ENCODE measurements at regions not wholly inside any gene's neighbourhood (a gene's known extent, or its start where the extent isn't known, plus 50 kb on each side); places are given as distances from the start of the nearest gene placed in this dataset.

DNA sequence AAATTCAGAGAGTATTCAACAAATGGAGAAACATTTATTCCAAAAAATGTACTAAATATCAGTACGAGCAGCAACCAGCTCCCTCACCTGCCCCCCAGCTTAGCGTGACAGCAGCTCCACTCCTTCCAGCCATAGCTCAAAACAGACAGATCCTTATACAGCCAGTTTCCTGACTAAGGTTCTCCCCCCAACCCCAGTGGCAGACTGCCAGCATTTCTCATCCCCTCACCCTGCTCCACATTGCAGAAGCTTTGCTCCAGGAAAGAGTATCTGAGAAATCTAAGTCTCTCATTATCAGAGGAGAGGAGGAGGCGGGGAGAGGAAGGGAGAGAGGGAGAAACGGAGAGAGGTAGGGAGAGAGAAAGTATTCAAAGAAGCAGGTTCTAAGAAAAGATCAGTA is 53.3 kb upstream of the PASD1 start:
- intact Hi-C loops (cut with micrococcal nuclease): no loop called here
- WGBS (ENCODE audit: insufficient coverage): 58% methylated on average over 4 of the region's 4 CpGs
- TF ChIP-seq CTCF (IDR thresholded peaks at IDR 0.05): no peak
- H3K4me1 Mint-ChIP-seq: no peaks in the 10 kb centered on the region
- H3K36me3 Mint-ChIP-seq: no peaks in the 10 kb centered on the region
- no peaks in the 10 kb centered on the region for H3K36me3 ChIP-seq (ENCODE audit: control insufficient read depth, insufficient read depth, low read length)
- peaks cover 3 to 42% of the 10 kb centered on the region in 2 donors for H3K27me3 Mint-ChIP-seq (ENCODE audit: low read depth in 2 of 2)
- H3K4me3 ChIP-seq (ENCODE audit: low read length): no peak overlapping the region
- H3K27me3 ChIP-seq (ENCODE audit: control insufficient read depth, insufficient read depth, low read length): no peaks in the 10 kb centered on the region
- H3K27ac Mint-ChIP-seq: no peak overlapping the region
- no peak for DNase-seq
- ATAC-seq: no peak
- H3K4me3 Mint-ChIP-seq: no peak overlapping the region
- H3K9me3 Mint-ChIP-seq: no peaks in the 10 kb centered on the region
- H3K9me3 ChIP-seq (ENCODE audit: control insufficient read depth, insufficient read depth, low read length): no peaks in the 10 kb centered on the region
- no peaks in the 10 kb centered on the region for H3K4me1 ChIP-seq (ENCODE audit: control insufficient read depth, insufficient read depth, low read length)
- no peak overlapping the region for H3K27ac ChIP-seq (ENCODE audit: low read length)

DNA sequence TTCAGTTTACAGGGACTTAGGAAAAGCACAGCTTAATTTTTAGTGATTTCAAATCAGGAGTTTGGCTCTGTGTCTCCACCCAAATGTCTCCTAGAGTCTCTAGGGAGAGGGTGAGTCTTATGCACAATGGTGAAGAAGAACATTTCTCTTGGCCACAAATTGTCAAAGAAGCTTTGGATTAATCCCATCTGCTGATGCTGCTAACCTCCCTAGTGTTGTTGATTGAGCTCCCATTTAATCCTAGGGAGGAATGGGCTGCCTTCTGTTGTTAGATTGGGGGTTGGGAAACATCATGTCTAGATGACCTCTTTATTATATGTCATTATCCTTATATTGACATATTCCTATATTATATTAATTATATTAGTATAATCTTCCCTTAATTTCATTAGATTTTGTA is 50.0 kb upstream of the PASD1 start:
- DNase-seq (no peak), ATAC-seq (no peak)
- intact Hi-C loops (cut with micrococcal nuclease): no loop called here
- Histone ChIP-seq H3K9me3 (ENCODE audit: control insufficient read depth, insufficient read depth, low read length) (no peaks in the 10 kb centered on the region), H3K4me1 (ENCODE audit: control insufficient read depth, insufficient read depth, low read length) (no peaks in the 10 kb centered on the region), H3K27ac (ENCODE audit: low read length) (no peak overlapping the region), H3K27me3 (ENCODE audit: control insufficient read depth, insufficient read depth, low read length) (no peaks in the 10 kb centered on the region), H3K4me3 (ENCODE audit: low read length) (no peak overlapping the region), H3K36me3 (ENCODE audit: control insufficient read depth, insufficient read depth, low read length) (no peaks in the 10 kb centered on the region)
- Mint-ChIP-seq H3K4me3 (no peak overlapping the region), H3K27me3 (ENCODE audit: low read depth in 2 of 2) (peaks cover 7 to 32% of the 10 kb centered on the region in 2 donors), H3K27ac (no peak overlapping the region), H3K36me3 (no peaks in the 10 kb centered on the region), H3K4me1 (no peaks in the 10 kb centered on the region), H3K9me3 (no peaks in the 10 kb centered on the region)
- no peak for TF ChIP-seq CTCF (IDR thresholded peaks at IDR 0.05)
